Keratinocyte (primary cell): ENCODE measurements at regions not wholly inside any gene's neighbourhood (a gene's known extent, or its start where the extent isn't known, plus 50 kb on each side); places are given as distances from the start of the nearest gene placed in this dataset.

Source experiments
- DNase-seq: peaks from one replicate; pipeline ENCODE4 v3.0.0-alpha.2; 2011; ENCODE audit warnings: low read depth, missing footprints, low spot score
- FAIRE-seq: peaks from 2 replicates; lab custom pipeline; 2011; peaks lifted over from hg19 to GRCh38; lab: Jason Lieb, UNC
- H2AFZ ChIP-seq: 2 replicates; pipeline ENCODE4 v1.6.0; 2012; ENCODE audit warnings: low read length, control low read depth, inconsistent platforms; ENCODE audit not compliant: control insufficient read depth
- H3K27ac ChIP-seq: 2 replicates; pipeline ENCODE4 v1.5.1; 2011; ENCODE audit warnings: low read length; ENCODE audit not compliant: control insufficient read depth, insufficient read depth
- H3K27me3 ChIP-seq: 3 replicates; pipeline ENCODE4 v1.6.0; 2011; ENCODE audit warnings: low read length; ENCODE audit not compliant: control insufficient read depth, insufficient read depth; ENCODE audit errors: extremely low read depth
- H3K36me3 ChIP-seq, 2 experiments: 2 replicates in 1 of 2; 3 replicates in 1 of 2; pipeline ENCODE4 v1.5.1; 2011; ENCODE audit warnings: low read length in 2 of 2, mild to moderate bottlenecking in 1 of 2; ENCODE audit not compliant: control insufficient read depth in 2 of 2, insufficient read depth in 2 of 2; ENCODE audit errors: extremely low read depth in 1 of 2
- H3K4me1 ChIP-seq: 3 replicates; pipeline ENCODE4 v1.5.1; 2011; ENCODE audit warnings: low read length; ENCODE audit not compliant: control insufficient read depth, insufficient read depth; ENCODE audit errors: extremely low read depth
- H3K4me2 ChIP-seq: 3 replicates; pipeline ENCODE4 v1.6.0; 2011; ENCODE audit warnings: low read depth, low read length; ENCODE audit not compliant: control insufficient read depth, insufficient read depth; ENCODE audit errors: extremely low read depth
- H3K4me3 ChIP-seq, 3 experiments: fragments of 200-600 bp in 1 of 3; sonication (generic) in 1 of 3; 2 replicates in 2 of 3; 3 replicates in 1 of 3; pipeline ENCODE4 v1.5.1; 2011 to 2016; ENCODE audit warnings: low read length in 3 of 3, mild to moderate bottlenecking in 3 of 3, control low read depth in 2 of 3, inconsistent platforms in 1 of 3, low read depth in 1 of 3, mixed read lengths in 1 of 3, mixed run types in 1 of 3, moderate library complexity in 1 of 3; ENCODE audit not compliant: control insufficient read depth in 2 of 3, insufficient read depth in 2 of 3; ENCODE audit errors: extremely low read depth in 1 of 3
- H3K79me2 ChIP-seq: 2 replicates; pipeline ENCODE4 v1.6.0; 2012; ENCODE audit warnings: low read length; ENCODE audit not compliant: control insufficient read depth, insufficient read depth
- H3K9ac ChIP-seq: 3 replicates; pipeline ENCODE4 v1.6.0; 2011; ENCODE audit warnings: low read length; ENCODE audit not compliant: control insufficient read depth, insufficient read depth; ENCODE audit errors: extremely low read depth
- H3K9me1 ChIP-seq: 3 replicates; pipeline ENCODE4 v1.6.0; 2011; ENCODE audit warnings: low read length; ENCODE audit not compliant: control insufficient read depth, insufficient read depth; ENCODE audit errors: extremely low read depth
- H3K9me3 ChIP-seq: 2 replicates; pipeline ENCODE4 v1.5.1; 2012; ENCODE audit warnings: low read depth, low read length; ENCODE audit not compliant: control insufficient read depth
- H4K20me1 ChIP-seq: 3 replicates; pipeline ENCODE4 v1.6.0; 2011; ENCODE audit warnings: low read length; ENCODE audit not compliant: control insufficient read depth, insufficient read depth; ENCODE audit errors: extremely low read depth
- EZH2 ChIP-seq: IDR thresholded peaks from one replicate; pipeline ENCODE4 v1.6.1; 2012; ENCODE audit warnings: inconsistent platforms, mild to moderate bottlenecking, low read length, moderate library complexity
- dilution Hi-C: fragments of 300-500 bp; cut with MboI; formaldehyde crosslinking; loops from one replicate; pipeline ENCODE4 v1.7.0; 2020; ENCODE audit warnings: low sequenced_read_pairs; ENCODE audit not compliant: extremely low pct_ligation_motif_present
- TF ChIP-seq, protein P1 (sequence below), 3 experiments: IDR thresholded peaks in 1 of 3; conservative IDR thresholded peaks in 1 of 3; optimal IDR thresholded peaks in 1 of 3; 2 replicates in 2 of 3; 3 replicates in 1 of 3; pipeline versions ENCODE3 to v1.5.1; 2011; ENCODE audit warnings: low read length in 3 of 3, mild to moderate bottlenecking in 3 of 3, moderate library complexity in 2 of 3, control low read depth in 1 of 3, inconsistent platforms in 1 of 3; ENCODE audit not compliant: insufficient read depth in 2 of 3; ENCODE audit errors: extremely low read depth in 1 of 3

DNA sequence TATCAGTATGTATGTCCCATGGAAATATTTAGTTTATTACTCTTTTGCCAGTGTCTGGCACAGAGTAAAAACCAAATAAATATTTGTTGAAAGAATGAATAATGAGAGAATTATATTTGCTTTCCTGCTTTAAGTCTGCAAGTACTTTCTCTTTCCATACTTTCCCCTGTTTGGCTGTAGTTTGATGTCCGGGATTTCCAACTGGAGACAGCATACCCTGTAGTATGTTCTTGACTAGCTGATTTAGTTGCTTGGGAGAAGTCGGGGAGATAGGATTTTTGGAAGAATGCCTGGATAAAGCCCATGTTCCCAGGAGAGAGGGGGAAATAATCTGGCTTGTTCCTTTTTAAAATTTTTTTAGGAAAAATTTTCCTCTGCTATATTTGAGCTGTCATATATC lies 516.1 kb downstream of the CCSER2 start:
- dilution Hi-C loops = no loop called here
- Histone ChIP-seq H2AFZ (no peak overlapping the region), H3K36me3 (no peaks in the 10 kb centered on the region), H3K9me1 (no peaks in the 10 kb centered on the region), H3K9me3 (no peaks in the 10 kb centered on the region), H3K27me3 (no peaks in the 10 kb centered on the region), H3K27ac (no peak overlapping the region), H3K9ac (no peak overlapping the region), H4K20me1 (no peaks in the 10 kb centered on the region), H3K4me3 (no peak overlapping the region), H3K4me1 (no peaks in the 10 kb centered on the region), H3K4me2 (no peak overlapping the region), H3K79me2 (no peaks in the 10 kb centered on the region)
- DNase-seq (no peak), FAIRE-seq (no peak)
- TF ChIP-seq, protein P1, sequence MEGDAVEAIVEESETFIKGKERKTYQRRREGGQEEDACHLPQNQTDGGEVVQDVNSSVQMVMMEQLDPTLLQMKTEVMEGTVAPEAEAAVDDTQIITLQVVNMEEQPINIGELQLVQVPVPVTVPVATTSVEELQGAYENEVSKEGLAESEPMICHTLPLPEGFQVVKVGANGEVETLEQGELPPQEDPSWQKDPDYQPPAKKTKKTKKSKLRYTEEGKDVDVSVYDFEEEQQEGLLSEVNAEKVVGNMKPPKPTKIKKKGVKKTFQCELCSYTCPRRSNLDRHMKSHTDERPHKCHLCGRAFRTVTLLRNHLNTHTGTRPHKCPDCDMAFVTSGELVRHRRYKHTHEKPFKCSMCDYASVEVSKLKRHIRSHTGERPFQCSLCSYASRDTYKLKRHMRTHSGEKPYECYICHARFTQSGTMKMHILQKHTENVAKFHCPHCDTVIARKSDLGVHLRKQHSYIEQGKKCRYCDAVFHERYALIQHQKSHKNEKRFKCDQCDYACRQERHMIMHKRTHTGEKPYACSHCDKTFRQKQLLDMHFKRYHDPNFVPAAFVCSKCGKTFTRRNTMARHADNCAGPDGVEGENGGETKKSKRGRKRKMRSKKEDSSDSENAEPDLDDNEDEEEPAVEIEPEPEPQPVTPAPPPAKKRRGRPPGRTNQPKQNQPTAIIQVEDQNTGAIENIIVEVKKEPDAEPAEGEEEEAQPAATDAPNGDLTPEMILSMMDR (optimal IDR thresholded peaks at IDR 0.05 in 1 of 3, IDR thresholded peaks at IDR 0.05 in 1 of 3, conservative IDR thresholded peaks at IDR 0.05 in 1 of 3; ENCODE audit: extremely low read depth in 1 of 3, insufficient read depth in 2 of 3, low read length in 3 of 3) = no peak
- no peak for TF ChIP-seq EZH2

DNA sequence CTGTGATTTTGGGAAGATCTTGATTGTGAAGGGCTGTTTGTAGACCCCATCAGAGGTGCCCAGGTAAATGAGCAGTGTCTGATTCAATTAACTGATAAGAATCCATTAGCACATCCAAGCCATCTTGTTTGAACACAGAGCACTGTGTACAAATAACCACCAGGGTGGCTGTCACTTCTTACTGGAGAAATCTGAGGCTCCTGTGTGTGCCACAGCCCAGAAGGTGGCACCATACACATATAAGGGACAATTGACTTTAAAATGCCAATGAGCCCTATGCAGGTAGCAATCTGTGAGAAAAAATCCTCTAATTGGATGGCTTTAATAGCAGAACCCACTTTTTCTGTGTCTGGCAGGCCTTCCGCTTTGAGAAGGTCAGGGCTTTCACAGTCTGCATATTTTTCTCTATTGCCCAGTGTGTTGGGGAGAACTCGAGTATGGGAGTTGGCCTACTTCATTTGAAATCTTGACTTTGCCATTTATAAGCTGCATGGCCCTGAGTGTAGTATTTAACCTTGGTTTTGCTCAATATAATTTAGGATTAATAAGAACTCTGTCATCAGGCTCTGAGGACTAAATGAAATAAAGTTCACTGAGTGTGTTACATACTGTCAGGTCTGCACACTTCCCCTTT lies 517.4 kb downstream of the CCSER2 start:
- no peak for TF ChIP-seq EZH2
- TF ChIP-seq, protein P1 (optimal IDR thresholded peaks at IDR 0.05 in 1 of 3, IDR thresholded peaks at IDR 0.05 in 1 of 3, conservative IDR thresholded peaks at IDR 0.05 in 1 of 3; ENCODE audit: extremely low read depth in 1 of 3, insufficient read depth in 2 of 3, low read length in 3 of 3) = peak in 2 of 3 experiments; percentile 7 to 23
- no peak overlapping the region for H3K27ac ChIP-seq
- DNase-seq (no peak), FAIRE-seq (no peak)
- H3K4me1 ChIP-seq = no peaks in the 10 kb centered on the region
- no peaks in the 10 kb centered on the region for H4K20me1 ChIP-seq
- H3K9me1 ChIP-seq = no peaks in the 10 kb centered on the region
- no peaks in the 10 kb centered on the region for H3K79me2 ChIP-seq
- H3K9me3 ChIP-seq = no peaks in the 10 kb centered on the region
- no peaks in the 10 kb centered on the region for H3K27me3 ChIP-seq
- H3K36me3 ChIP-seq = no peaks in the 10 kb centered on the region
- no peak overlapping the region for H2AFZ ChIP-seq
- H3K4me2 ChIP-seq = no peak overlapping the region
- no peak overlapping the region for H3K9ac ChIP-seq
- dilution Hi-C loops = no loop called here
- no peak overlapping the region for H3K4me3 ChIP-seq
